Cardiac muscle cell (in vitro differentiated cells and primary cell): ENCODE measurements at regions not wholly inside any gene's neighbourhood (a gene's known extent, or its start where the extent isn't known, plus 50 kb on each side); places are given as distances from the start of the nearest gene placed in this dataset.
"Not testable (repeated sequence)": the region's sequence is repeated elsewhere in the genome, so short reads cannot be mapped to it uniquely, and the experiment has no call there.

ENCODE experiments used
- DNase-seq, 2 donors: peaks; one replicate each; pipeline versions ENCODE4 v3.0.0 to v3.0.0-alpha.2; 2010 to 2017; ENCODE audit warnings: low read depth in 1 of 2, low spot score in 1 of 2
- H3K27ac ChIP-seq: fragments of 200-600 bp; sonication (generic); 2 replicates; pipeline ENCODE4 v1.5.1; 2016
- H3K27me3 ChIP-seq: fragments of 200-600 bp; sonication (generic); 2 replicates; pipeline ENCODE4 v1.6.0; 2016; ENCODE audit warnings: control low read depth
- H3K36me3 ChIP-seq: fragments of 200-600 bp; sonication (generic); 2 replicates; pipeline ENCODE4 v1.5.1; 2016; ENCODE audit warnings: control low read depth
- H3K4me1 ChIP-seq: fragments of 200-600 bp; sonication (generic); 2 replicates; pipeline ENCODE4 v1.8.1; 2017; ENCODE audit warnings: low read depth, mild to moderate bottlenecking, mixed run types
- H3K4me3 ChIP-seq: fragments of 200-600 bp; sonication (generic); 2 replicates; pipeline ENCODE4 v1.5.1; 2016; ENCODE audit warnings: mild to moderate bottlenecking
- H3K9me3 ChIP-seq: fragments of 200-600 bp; sonication (generic); 2 replicates; pipeline ENCODE4 v1.5.1; 2017; ENCODE audit warnings: low read depth, mild to moderate bottlenecking, control low read depth
- TF ChIP-seq, protein P1 (sequence below): IDR thresholded peaks from 2 replicates; pipeline ENCODE4 v1.5.1; 2012; ENCODE audit warnings: low read depth, mild to moderate bottlenecking, low read length

GRCh38 chr2:22126978-22127377, 1003.2 kb downstream of the TDRD15 start:
- H3K36me3 ChIP-seq: no peaks in the 10 kb centered on the region
- H3K27me3 ChIP-seq: no peaks in the 10 kb centered on the region
- no peaks in the 10 kb centered on the region for H3K4me1 ChIP-seq
- no peak for DNase-seq
- H3K4me3 ChIP-seq: no peak overlapping the region
- H3K9me3 ChIP-seq: no peaks in the 10 kb centered on the region
- TF ChIP-seq, protein P1, sequence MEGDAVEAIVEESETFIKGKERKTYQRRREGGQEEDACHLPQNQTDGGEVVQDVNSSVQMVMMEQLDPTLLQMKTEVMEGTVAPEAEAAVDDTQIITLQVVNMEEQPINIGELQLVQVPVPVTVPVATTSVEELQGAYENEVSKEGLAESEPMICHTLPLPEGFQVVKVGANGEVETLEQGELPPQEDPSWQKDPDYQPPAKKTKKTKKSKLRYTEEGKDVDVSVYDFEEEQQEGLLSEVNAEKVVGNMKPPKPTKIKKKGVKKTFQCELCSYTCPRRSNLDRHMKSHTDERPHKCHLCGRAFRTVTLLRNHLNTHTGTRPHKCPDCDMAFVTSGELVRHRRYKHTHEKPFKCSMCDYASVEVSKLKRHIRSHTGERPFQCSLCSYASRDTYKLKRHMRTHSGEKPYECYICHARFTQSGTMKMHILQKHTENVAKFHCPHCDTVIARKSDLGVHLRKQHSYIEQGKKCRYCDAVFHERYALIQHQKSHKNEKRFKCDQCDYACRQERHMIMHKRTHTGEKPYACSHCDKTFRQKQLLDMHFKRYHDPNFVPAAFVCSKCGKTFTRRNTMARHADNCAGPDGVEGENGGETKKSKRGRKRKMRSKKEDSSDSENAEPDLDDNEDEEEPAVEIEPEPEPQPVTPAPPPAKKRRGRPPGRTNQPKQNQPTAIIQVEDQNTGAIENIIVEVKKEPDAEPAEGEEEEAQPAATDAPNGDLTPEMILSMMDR: no peak
- H3K27ac ChIP-seq: no peak overlapping the region

GRCh38 chr2:22134421-22134820, 1010.7 kb downstream of the TDRD15 start:
- Histone ChIP-seq H3K27me3 (no peaks in the 10 kb centered on the region), H3K36me3 (no peaks in the 10 kb centered on the region), H3K4me3 (no peak overlapping the region), H3K9me3 (no peaks in the 10 kb centered on the region), H3K4me1 (no peaks in the 10 kb centered on the region), H3K27ac (no peak overlapping the region)
- no peak for DNase-seq
- TF ChIP-seq, protein P1: no peak

DNA sequence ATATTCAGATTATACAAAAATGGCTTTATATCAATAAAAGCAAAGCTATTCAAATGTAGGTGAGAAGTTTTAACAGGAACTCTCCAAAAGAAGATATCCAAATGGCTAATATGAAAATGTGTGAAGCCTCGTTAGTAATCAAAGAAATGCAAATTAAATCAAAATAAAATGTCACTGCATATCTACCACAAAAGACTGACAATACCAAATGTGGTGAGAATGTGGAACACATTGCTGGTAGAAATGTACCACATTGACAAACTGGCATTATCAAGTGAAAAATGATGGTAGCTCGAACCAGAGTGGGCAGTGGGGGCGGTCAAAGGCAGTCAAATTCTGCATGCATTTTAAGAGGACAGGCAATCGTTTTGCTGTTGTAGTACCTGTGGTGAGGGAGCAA, 1012.7 kb downstream of the TDRD15 start:
- TF ChIP-seq, protein P1: no peak
- H3K27me3 ChIP-seq: no peaks in the 10 kb centered on the region
- no peak overlapping the region for H3K4me3 ChIP-seq
- no peaks in the 10 kb centered on the region for H3K36me3 ChIP-seq
- H3K9me3 ChIP-seq: no peaks in the 10 kb centered on the region
- no peaks in the 10 kb centered on the region for H3K4me1 ChIP-seq
- no peak overlapping the region for H3K27ac ChIP-seq
- DNase-seq: no peak

- Histone ChIP-seq H3K4me1 (no peaks in the 10 kb centered on the region), H3K9me3 (no peaks in the 10 kb centered on the region), H3K36me3 (no peaks in the 10 kb centered on the region), H3K4me3 (no peak overlapping the region), H3K27ac (no peak overlapping the region), H3K27me3 (no peaks in the 10 kb centered on the region)
- TF ChIP-seq, protein P1: no peak
- no peak for DNase-seq
Measured at GRCh38 chr2:22143840-22144239, 1020.1 kb downstream of the TDRD15 start.

GRCh38 chr2:22153931-22154613, 1030.3 kb downstream of the TDRD15 start:
- no peaks in the 10 kb centered on the region for H3K9me3 ChIP-seq
- H3K4me1 ChIP-seq: no peaks in the 10 kb centered on the region
- no peak overlapping the region for H3K27ac ChIP-seq
- no peaks in the 10 kb centered on the region for H3K36me3 ChIP-seq
- H3K27me3 ChIP-seq: no peaks in the 10 kb centered on the region
- no peak for DNase-seq
- TF ChIP-seq, protein P1: no peak
- H3K4me3 ChIP-seq: no peak overlapping the region

GRCh38 chr2:22156661-22157060, 1032.9 kb downstream of the TDRD15 start:
- H3K9me3 ChIP-seq, H3K27me3 ChIP-seq, H3K4me3 ChIP-seq, H3K4me1 ChIP-seq, H3K27ac ChIP-seq, DNase-seq, H3K36me3 ChIP-seq: not testable (repeated sequence)
